ENCODE measurements at regions not wholly inside any gene's neighbourhood (a gene's known extent, or its start where the extent isn't known, plus 50 kb on each side); places are given as distances from the start of the nearest gene placed in this dataset.
A peak's percentile ranks its signal among the peaks of the same experiment; 100 is the strongest.
"Not testable (repeated sequence)": the region's sequence is repeated elsewhere in the genome, so short reads cannot be mapped to it uniquely, and the experiment has no call there.

DNA sequence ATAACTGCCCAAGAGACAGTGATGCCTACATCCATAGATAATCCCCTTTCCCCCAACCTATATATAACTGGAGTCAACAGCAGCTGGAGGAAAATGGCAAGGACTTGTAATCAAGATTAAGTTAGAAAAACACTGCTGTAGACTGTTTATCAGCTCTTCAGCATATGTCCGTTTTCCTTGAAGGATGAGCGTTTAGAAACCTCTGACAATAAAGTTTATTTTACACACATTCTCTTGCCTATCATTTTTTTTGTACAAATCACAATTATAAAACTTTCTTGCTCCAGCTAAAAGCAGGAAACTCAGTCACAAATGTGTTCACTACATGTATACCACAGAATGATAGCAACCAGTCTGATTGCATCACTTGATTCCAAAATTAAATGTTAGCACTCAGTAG lies 50.8 kb downstream of the PPIAL4G start:
- DNase-seq = not testable (repeated sequence)

DNA sequence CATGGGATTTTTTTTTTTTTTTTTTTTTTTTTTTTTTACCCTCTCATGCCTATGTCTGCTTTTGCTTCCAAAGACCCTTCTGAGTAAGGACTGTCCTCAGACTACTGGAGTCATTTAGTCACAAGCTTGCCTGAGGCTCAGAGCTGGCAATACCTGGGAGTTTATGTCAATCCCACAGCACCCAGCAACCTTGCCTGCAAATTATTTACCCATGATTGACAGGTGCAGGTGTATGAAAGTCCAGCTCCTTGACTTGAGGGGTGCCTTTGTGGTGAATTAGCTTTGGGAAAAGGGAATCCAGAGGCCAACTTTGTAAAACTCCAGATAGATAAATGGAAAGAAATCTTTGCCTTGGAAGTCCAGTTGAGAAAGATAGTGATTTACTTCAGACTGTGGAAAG lies 53.2 kb downstream of the PPIAL4G start:
- DNase-seq = not testable (repeated sequence)

DNA sequence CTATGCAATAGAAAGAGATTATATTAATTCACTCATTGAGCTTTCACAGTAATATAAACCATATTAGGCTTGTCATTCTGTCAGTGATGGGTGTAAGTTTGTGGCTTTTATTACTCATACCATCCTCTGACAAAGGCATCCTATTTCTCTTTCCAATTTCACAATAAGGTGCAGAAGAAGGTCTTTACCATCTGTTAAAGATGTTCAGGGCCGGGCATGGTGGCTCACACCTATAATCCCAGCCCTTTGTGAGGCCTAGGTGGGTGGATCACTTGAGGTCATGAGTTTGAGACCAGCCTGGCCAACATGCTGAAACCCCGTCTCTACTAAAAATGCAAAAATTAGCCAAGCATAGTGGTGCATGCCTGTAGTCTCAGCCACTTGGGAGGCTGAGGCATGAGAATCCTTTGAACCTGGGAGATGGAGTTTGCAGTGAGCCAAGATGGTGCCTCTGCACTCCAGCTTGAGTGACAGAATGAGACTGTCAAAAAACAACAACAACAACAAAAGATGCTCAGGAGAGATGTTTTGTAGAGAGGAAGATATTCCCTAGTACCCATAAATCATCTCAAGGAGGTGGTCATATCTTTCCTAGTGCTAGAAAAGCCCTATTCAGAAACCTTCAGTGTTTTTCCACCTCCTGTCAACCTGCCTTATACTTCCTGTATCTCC lies 56.0 kb downstream of the PPIAL4G start:
- not testable (repeated sequence) for DNase-seq

DNA sequence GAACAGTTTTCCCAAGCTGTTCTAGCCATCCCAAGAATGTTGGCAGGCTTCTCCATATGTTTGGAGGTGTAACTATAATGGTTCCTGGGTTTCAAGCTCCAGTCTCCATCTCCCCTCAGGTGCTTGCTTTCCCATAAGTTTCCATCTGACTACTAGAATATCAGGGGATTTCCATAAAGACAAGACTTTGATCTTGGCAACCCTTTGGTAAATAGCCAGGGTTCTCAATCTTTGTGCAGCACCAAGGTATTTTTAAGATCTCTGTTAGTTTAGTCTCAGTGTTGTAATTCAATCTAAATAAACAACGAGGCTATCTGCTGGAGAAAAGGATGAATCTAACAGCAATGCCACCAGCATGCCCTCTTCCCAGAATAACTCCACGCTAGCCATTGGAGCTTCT lies 56.7 kb downstream of the PPIAL4G start:
- DNase-seq = not testable (repeated sequence)

DNA sequence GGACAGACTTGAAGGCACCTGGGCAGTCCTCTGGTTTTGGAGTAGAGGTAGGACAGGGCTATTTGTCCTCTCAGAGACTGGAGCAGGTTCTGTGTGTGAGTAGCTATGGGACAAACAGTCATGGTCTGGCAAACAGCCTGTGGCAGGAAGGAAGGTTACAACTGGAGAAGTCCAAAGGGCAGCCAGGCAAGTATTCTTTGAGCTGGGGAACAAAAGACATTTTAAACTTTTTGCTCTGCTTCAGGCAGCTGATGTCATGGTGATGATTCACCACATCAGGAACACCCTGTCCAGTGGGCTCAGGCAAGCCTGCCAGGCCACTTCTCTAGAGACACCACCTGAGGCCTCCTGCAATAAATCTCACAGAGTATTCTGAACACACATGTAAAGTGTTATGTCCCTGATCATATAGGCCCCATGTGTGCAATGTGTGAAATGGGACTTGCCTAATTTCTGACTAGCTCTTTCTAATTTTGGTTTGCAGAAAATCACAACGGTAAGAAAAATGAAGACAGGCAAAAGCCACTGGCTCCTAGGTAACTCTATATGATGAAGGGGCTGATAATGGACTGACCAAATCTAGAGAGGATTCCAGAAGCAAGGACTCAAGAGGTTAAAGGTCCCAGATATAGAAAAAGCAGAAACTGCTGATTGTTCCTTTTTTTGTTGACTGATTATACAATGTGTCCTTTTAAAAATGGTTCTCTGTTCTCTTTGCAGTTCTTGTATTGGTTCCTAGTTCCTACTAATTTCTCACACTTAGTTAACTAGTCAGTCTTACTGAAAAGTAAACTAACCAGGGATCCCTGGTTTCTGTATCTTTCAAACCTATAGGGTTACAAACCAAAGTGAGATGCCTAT lies 58.7 kb downstream of the PPIAL4G start:
- DNase-seq = not testable (repeated sequence)

DNA sequence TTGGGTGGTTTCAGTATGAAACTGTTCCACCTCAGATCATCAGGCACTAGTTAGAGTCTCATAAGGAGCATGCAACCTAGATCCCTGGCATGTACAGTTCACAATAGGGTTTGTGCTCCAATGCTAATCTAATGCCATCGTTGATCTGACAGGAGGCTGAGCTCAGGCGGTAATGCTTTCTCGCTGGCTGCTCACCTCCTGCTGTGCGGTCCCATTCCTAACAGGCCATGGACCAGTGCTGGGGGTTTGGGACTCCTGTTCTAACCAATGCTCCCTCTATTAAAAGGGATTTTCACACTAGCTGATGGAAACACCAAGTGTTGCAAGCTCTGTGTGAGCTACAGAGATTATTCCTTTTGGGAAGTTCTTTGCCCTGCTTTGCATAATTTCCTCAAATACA lies 60.2 kb downstream of the PPIAL4G start:
- DNase-seq = not testable (repeated sequence)

DNA sequence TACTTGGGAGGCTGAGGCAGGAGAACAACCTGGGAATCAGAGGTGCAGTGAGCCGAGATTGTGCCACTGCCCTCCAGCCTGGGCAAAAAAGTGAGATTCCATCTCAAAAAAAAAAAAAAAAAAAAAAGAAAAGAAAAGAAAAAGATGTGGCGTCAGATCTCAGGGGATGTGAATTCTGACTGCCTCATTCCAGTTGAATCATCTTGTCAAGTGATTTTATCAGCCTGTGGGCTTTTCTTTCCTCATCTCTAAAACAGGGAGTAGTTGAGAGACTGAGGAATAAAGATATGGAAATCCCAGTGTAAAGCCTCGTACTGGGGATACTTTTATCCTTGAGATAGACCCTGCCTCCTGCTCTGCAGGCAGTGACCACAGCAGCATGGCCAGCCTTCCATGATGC lies 65.9 kb downstream of the PPIAL4G start:
- not testable (repeated sequence) for DNase-seq

DNA sequence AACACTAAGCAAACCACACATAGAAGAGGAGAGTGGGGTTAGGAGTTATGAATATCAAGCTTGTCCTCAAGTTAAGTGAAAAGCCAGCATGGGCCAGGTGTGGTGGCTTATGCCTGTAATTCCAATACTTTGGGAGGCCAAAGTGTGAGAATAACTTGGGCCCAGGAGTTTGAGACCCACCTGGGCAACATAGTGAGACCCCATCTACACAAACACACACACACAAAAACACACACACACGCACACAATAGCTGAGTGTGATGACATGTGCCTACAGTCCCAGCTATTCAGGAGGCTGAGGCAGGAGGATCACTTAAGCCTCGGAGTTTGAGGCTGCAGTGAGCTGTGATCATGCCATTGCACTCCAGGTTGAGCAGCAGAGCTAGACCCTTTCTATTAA lies 69.7 kb downstream of the PPIAL4G start:
- DNase-seq = not testable (repeated sequence)

DNA sequence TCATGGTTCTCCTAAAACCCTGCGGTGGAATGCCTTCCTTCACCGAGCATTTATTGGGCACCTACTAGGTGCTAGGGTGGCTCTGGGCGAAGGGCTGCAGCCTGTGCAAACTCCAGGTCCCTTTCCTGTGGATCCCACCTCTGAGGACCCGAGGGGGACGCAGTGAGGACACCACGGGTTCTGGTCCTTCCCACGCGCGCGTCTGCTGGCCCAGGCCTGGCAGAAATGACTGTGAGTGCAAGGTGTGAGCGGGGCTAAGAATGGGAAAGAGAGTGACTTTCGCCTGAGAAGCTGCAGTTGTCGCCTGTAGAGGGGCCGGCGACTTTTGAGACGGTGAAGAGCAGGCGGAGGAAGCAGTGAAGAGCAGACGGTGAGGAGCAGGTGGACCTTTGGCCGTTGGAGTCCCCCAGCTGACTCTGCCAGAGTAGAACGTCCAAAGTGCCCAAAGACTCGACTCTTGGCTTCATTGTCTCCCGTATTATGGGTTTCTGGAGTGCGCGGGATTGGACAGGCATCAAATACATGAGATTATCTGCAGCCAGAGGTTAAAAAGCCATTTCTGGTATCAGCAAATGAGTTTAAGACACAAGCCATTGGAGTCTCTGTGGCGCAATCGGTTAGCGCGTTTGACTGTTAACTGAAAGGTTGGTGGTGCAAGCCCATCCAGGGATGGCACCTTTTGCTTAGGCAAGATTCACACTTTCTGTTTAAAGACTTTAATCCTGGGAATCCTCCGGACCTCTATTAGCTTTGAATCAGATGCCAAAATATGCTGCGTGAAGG lies 78.1 kb downstream of the PPIAL4G start:
- not testable (repeated sequence) for DNase-seq

DNA sequence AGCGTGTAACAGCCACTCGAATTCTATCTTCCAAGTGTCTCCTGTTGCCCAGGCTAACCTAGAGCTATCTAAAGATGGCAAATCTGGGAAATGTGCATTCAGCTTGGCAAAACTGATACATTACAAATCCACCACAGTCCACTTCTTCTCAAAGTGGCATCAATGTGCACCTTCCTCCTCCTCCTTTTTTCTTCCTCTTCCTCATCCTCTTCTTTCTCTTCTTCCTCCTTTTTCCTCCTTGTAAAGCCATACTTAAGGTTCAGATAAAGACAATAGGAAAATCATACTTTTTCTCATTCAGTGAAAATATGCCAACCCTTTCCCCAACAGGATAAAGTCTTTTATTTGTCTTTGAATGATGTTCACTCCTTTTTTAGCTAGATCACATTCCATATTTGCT lies 79.2 kb downstream of the PPIAL4G start:
- not testable (repeated sequence) for DNase-seq

DNA sequence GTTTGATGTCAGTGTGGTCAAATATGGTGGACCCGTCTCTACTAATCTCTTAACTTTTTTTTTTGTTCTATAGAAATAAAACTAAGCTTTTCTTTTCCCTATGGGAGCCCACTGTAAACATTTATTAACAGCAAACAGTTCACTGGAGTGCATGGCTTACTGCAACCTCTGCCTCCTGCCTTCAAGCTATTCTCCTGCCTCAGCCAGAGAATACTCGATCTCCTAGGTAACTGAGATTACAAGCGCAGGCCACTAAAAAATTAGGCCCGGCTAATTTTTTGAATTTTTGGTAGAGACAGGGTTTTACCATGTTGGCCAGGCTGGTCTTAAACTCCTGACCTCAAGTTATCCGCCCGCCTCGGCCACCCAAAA lies 80.0 kb downstream of the PPIAL4G start:
- DNase-seq = not testable (repeated sequence)

DNA sequence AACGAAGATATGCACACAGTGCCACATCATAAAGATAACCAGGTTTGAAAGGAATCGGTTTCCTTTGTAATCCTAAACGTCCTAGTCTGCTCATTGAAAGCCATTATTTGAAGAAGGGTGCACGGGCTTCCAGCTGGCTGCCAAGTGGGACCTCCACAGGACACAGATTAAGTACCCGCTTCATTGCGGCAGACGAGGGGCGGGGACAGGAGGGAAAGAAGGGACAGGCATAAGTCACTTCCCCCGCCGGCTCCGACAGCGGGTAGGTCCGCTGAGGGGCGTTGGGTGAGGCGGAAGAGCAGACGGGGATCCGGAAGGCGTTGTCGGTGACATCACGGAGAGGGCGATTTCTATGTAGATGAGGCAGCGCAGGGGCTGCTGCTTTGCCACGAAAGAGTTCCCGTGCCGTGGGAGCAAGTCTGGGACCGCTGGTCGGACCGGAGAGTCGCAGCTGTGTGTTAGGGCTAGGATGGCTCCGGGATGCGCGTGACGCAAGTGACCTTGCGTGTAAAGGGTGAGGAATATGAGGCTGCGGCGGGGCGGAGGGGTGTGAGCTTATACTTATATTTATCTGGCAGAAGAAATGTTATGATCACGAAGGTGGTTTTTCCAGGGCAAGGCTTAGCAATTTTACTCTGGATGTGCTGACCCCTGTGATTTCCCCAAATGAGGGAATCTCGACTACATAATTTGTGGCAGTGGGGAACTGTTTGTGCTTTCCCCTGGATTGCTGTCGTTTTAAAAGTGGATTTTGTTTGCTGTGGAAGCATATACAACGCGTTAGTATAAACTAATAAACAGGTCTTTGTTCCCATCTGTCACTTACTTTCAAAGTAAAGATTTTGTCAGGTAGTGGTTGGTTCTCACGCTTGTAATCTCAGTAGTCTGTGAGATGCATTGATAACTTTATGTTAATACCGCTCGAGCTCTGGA lies 80.7 kb downstream of the PPIAL4G start:
- DNase-seq = peak; percentile 77

DNA sequence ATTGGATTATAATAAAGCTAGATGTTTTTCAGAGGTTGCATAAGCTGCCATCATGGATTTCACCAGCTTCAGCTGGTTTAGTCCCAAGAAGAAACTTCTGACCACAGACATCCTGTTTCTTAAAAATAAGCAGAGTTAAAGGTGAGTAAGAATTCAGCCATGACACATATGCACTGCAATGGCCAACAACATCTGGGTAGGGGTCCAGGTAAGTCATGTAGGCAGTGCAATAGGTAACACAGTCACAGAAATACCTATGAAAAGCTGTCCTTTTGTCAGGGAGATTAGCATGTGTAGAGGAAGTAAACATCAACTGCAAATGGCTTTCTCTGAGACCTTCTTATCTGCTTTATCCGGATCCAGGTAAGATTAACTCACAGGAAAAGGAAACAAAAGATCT lies 85.6 kb downstream of the PPIAL4G start:
- DNase-seq = not testable (repeated sequence)

DNA sequence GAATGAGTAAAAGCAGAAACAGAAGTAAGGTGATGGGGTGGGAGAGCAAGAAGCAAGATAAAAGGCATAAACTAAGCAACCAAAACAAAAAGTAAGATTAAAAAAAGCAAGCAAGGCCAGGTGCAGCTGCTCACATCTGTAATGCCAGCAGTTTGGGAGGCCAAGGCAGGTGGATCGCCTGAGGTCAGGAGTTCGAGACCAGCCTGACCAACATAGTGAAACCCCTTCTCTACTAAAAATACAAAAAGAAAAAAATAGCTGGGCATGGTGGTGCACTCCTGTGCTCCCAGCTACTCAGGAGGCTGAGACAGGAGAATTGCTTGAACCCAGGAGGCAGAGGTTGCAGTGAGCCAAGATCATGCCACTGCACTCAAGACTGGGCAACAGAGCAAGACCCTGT lies 90.6 kb downstream of the PPIAL4G start:
- DNase-seq = not testable (repeated sequence)

DNA sequence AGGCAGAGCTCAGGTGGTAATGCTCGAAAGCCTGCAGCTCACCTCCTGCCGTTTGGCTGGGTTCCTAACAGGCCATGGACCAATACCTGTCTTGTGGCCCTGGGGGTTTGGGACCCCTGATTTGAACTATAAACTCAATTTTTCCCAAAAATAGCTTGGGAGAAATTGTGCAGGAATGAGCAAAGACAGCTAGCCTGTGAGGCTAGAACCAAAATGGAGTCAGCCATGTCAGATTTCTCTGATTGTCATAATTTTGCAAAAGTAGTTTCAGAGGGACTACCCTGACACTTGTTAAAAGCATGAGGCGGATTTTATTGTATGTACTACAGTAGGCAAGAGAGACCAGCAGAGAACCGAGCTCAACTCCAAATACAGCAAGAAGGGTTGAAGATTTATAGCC lies 91.8 kb downstream of the PPIAL4G start:
- DNase-seq = not testable (repeated sequence)

DNA sequence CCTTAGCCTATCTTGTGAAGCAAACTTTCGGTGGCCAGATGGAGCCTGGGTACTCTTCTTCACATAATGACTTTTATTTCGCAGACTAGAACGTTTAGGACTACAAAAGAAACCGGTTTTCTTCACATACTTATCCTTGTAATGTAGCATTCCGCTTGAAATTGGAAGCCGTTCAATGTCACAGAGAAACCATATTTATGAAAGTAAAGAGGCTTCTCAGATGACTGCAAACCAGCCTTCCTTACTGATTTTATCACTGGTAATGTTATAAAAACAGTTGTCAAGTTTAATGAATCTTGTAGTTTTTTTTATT lies 94.1 kb downstream of the PPIAL4G start:
- no peak for DNase-seq

DNA sequence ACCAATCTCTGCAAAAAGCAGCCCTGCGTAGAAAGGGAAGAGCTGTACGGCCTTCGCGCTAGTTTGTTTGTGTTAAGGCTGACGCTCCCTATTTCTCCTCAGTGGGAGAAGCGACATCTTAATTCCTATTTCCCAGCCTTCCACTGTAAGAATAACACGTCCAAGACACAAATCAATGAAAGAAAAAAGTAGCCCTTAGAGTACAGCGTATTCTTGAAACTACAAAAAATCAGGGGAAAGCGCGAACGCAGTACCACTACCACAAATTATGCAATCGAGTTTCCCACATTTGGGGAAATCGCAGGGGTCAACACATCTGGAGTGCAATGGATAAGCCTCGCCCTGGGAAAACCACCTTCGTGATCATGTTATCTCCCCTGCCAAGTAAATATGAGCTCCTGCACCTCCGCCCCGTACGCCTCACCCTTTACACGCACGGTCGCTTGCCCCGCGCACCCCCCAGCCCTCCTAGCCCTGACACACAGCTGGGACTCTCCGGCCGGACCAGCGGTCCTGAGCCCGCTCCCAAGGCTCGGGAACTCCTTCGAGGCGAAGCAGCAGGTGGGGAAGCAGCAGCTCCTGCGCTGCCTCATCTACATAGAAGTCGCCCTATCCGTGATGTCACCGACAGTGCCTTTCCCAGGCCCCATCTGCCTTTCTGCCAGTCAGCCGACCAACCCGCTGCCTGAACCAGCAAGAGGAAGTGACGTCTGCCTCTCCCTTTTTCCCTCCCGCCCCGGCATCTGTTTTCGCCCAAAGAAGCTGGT lies 94.7 kb downstream of the PPIAL4G start:
- peak; percentile 79 for DNase-seq

DNA sequence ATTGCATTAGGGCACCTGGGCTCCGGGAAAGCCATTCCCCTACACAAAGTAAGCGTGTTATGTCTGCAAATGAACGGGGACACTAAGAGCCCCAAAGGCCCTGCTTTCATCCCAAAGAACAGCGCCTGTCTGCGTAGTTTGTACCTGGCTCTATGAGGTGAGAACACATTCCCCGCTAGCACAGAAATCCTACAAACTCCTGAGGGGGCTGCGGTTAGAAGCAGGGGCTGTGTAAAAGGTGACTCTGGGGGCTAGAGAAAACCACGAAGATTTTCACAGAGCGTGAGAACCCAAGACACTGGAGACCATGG lies 95.2 kb downstream of the PPIAL4G start:
- not testable (repeated sequence) for DNase-seq

DNA sequence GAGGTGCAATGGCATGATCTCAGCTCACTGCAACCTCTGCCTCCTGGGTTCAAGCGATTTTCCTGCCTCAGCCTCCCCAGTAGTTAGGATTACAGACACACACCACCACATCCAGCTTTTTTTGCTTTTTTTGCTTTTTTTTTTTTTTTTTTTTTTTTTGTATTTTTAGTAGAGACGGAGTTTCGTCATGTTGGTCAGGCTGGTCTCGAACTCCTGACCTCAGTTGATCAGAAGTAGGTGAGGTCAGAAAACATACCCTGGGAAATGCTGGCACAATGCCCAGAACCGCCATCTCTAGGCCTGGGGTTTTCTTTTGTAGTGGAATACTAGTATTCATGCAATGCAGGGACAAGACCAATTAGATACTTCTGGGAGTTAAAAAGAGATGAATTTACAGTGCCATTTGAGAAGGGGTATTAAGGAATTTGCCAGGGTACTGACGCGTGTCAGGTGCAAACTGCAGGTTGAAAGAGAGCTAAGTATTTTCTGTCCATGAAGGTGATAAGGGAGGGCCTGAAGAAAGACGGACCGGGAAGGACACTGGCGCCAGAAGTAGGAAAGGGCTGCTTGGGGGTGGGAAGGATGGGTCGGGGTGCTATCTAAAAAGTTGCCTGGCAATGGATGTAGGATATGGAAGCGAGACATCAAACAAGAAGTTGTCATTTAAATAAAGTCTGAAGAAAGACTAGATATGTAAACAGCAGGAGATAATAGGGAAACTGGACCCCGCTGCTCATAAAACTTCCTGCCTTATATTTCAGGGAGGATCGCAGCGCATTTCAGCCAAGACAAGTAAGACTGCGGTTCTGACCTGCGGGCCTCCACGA lies 95.8 kb downstream of the PPIAL4G start:
- not testable (repeated sequence) for DNase-seq

DNA sequence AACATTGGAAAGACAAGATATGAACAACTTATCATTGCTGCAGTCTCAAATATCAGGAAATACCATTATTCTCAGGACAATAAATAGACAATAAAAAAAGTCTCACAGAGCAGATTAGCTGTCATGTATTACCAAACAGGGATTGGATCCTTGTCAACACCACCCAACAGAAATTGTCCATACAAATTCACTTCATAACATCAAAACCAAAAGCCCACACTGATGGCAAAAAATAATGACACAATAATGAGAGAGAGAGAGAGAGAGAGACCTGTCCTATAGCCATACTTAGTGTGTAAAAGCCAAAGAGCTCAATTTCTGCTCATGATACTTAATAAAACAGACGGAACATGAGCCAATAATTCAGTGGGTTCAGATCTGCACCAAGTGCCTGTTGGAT lies 96.5 kb downstream of the PPIAL4G start:
- DNase-seq = no peak

DNA sequence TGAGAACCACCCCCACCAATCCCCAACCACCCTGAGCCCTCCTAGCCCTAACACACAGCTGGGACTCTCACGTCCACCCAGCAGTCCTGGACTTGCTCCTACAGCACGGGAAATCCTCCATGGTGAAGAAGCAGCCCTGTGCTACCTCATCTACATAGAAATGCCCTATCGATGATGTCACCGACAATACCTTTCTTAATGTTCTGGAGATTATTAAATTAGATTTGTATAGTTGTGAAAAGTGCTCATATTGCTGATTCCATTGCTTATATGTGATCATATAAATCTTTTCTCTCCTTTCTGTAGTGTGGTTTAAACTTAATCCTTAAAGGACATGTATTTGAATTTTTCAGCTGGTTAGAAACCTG lies 97.1 kb downstream of the PPIAL4G start:
- not testable (repeated sequence) for DNase-seq
